Endodermal cell (in vitro differentiated cells): ENCODE measurements at regions not wholly inside any gene's neighbourhood (a gene's known extent, or its start where the extent isn't known, plus 50 kb on each side); places are given as distances from the start of the nearest gene placed in this dataset.

Experiments
- DNase-seq: peaks from one replicate; pipeline ENCODE4 v3.0.0-alpha.2; 2017
- H3K27ac ChIP-seq: 2 replicates; pipeline ENCODE4 v1.5.1; 2013; ENCODE audit warnings: mild to moderate bottlenecking, low read depth, low read length, moderate library complexity
- H3K27me3 ChIP-seq: 2 replicates; pipeline ENCODE4 v1.6.1; 2013; ENCODE audit warnings: mild to moderate bottlenecking, low read length, moderate library complexity; ENCODE audit not compliant: insufficient read depth, control insufficient read depth, poor library complexity, severe bottlenecking
- H3K36me3 ChIP-seq: 2 replicates; pipeline ENCODE4 v1.7.0; 2013; ENCODE audit warnings: mild to moderate bottlenecking, low read length, moderate library complexity; ENCODE audit not compliant: control insufficient read depth, insufficient read depth
- H3K4me1 ChIP-seq: one replicate; pipeline ENCODE4 v1.7.0; 2013; ENCODE audit warnings: low read length; ENCODE audit not compliant: control insufficient read depth, insufficient read depth
- H3K4me3 ChIP-seq: 2 replicates; pipeline ENCODE4 v1.5.1; 2013; ENCODE audit warnings: mild to moderate bottlenecking, low read length, moderate library complexity
- H3K9ac ChIP-seq: 2 replicates; pipeline ENCODE4 v1.6.1; 2013; ENCODE audit warnings: mild to moderate bottlenecking, low read length, moderate library complexity; ENCODE audit not compliant: poor library complexity, severe bottlenecking; ENCODE audit errors: extremely low read depth
- H3K9me3 ChIP-seq: 2 replicates; pipeline ENCODE4 v1.6.1; 2013; ENCODE audit warnings: mild to moderate bottlenecking, low read length, moderate library complexity; ENCODE audit not compliant: control insufficient read depth
- H3K27ac Mint-ChIP-seq: 2 replicates; pipeline ENCODE4 v1.8.0; 2020; ENCODE audit warnings: mixed read lengths
- H3K27me3 Mint-ChIP-seq: 2 replicates; pipeline ENCODE4 v1.8.0; 2021; ENCODE audit warnings: mild to moderate bottlenecking, mixed read lengths; ENCODE audit not compliant: insufficient read depth
- H3K36me3 Mint-ChIP-seq: 2 replicates; pipeline ENCODE4 v1.8.0; 2020; ENCODE audit warnings: low read depth, mixed read lengths
- H3K4me1 Mint-ChIP-seq: 2 replicates; pipeline ENCODE4 v1.8.0; 2020; ENCODE audit warnings: mixed read lengths
- H3K4me3 Mint-ChIP-seq: 2 replicates; pipeline ENCODE4 v1.8.0; 2020; ENCODE audit warnings: mild to moderate bottlenecking, moderate library complexity, mixed read lengths
- H3K9me3 Mint-ChIP-seq: 2 replicates; pipeline ENCODE4 v1.8.0; 2020; ENCODE audit warnings: mild to moderate bottlenecking, mixed read lengths
- WGBS, 2 experiments: methylation state at CpG; one replicate each; pipeline versions ENCODE4 v1.1.5 to v1.1.7; 2013; ENCODE audit warnings: missing lambda C conversion rate in 2 of 2, mixed read lengths in 1 of 2; ENCODE audit not compliant: insufficient coverage in 1 of 2, insufficient read length in 1 of 2; 5-methylcytosine and 5-hydroxymethylcytosine counted together
- TF ChIP-seq, protein P1 (sequence below): fragments of 200-600 bp; sonication (generic); conservative IDR thresholded peaks from 2 replicates; pipeline ENCODE4 v1.5.0; 2021; ENCODE audit warnings: antibody characterized with exemption, mild to moderate bottlenecking

DNA sequence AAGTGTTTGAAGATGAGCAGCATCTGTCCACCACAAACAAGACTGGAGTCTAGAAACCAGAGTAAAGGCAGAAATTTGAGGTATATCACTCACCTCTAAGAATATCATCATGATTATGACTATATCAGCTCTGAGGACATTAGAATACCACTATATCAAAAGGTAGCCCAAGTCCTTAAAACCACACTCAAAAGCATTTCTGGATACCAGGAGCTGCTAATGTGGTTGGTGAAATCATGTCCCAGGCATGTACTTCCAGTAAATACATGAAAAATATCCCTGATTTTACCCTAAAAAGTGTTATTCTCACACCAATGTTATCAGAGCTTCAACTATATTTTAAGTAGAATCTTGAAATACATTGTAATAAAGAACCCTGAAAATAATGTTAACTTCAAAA lies 136.3 kb upstream of the SMAD1 start:
- H3K9me3 Mint-ChIP-seq, result no peaks in the 10 kb centered on the region
- H3K27ac ChIP-seq, result no peak overlapping the region
- H3K9ac ChIP-seq, result no peak overlapping the region
- no peak overlapping the region for H3K27ac Mint-ChIP-seq
- H3K36me3 Mint-ChIP-seq, result no peaks in the 10 kb centered on the region
- H3K4me1 Mint-ChIP-seq, result peaks cover 10% of the 10 kb centered on the region
- H3K36me3 ChIP-seq, result no peaks in the 10 kb centered on the region
- peaks cover 2% of the 10 kb centered on the region for H3K27me3 Mint-ChIP-seq
- peaks cover 11% of the 10 kb centered on the region for H3K4me1 ChIP-seq
- no peaks in the 10 kb centered on the region for H3K9me3 ChIP-seq
- no peak overlapping the region for H3K4me3 ChIP-seq
- DNase-seq, result no peak
- TF ChIP-seq, protein P1, sequence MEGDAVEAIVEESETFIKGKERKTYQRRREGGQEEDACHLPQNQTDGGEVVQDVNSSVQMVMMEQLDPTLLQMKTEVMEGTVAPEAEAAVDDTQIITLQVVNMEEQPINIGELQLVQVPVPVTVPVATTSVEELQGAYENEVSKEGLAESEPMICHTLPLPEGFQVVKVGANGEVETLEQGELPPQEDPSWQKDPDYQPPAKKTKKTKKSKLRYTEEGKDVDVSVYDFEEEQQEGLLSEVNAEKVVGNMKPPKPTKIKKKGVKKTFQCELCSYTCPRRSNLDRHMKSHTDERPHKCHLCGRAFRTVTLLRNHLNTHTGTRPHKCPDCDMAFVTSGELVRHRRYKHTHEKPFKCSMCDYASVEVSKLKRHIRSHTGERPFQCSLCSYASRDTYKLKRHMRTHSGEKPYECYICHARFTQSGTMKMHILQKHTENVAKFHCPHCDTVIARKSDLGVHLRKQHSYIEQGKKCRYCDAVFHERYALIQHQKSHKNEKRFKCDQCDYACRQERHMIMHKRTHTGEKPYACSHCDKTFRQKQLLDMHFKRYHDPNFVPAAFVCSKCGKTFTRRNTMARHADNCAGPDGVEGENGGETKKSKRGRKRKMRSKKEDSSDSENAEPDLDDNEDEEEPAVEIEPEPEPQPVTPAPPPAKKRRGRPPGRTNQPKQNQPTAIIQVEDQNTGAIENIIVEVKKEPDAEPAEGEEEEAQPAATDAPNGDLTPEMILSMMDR, result no peak
- H3K4me3 Mint-ChIP-seq, result no peak overlapping the region
- H3K27me3 ChIP-seq, result no peaks in the 10 kb centered on the region

DNA sequence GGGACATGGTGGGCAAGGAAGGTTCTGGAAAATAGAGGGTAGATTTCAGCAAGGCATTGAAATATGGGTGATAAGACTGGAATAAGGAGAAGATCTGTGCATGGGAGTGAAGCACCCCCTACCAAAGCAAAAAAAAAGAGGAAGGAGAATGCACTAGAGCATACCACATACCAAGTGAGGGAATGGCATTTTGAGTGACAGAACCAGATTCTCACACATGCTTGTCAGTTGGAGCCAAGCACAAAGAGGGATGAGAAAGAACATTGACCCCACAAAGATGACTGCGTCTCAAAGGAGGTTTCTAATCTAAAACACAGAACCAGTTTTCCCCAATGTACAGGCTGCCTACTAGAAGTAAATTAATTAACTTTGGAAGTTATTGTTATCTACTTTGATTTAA lies 140.3 kb upstream of the SMAD1 start:
- Mint-ChIP-seq H3K9me3 (no peaks in the 10 kb centered on the region), H3K4me3 (no peak overlapping the region), H3K27me3 (no peaks in the 10 kb centered on the region), H3K4me1 (peaks cover 10% of the 10 kb centered on the region), H3K36me3 (no peaks in the 10 kb centered on the region), H3K27ac (no peak overlapping the region)
- 100% methylated on average over 1 of the region's 1 CpG; no CpG with 5 or more reads in 1 of the 2 experiments for WGBS, 2 experiments
- H3K9me3 ChIP-seq, result no peaks in the 10 kb centered on the region
- H3K36me3 ChIP-seq, result no peaks in the 10 kb centered on the region
- DNase-seq, result no peak
- no peak overlapping the region for H3K27ac ChIP-seq
- H3K27me3 ChIP-seq, result no peaks in the 10 kb centered on the region
- H3K4me3 ChIP-seq, result no peak overlapping the region
- H3K9ac ChIP-seq, result no peak overlapping the region
- H3K4me1 ChIP-seq, result peaks cover 14% of the 10 kb centered on the region
- TF ChIP-seq, protein P1, result no peak

DNA sequence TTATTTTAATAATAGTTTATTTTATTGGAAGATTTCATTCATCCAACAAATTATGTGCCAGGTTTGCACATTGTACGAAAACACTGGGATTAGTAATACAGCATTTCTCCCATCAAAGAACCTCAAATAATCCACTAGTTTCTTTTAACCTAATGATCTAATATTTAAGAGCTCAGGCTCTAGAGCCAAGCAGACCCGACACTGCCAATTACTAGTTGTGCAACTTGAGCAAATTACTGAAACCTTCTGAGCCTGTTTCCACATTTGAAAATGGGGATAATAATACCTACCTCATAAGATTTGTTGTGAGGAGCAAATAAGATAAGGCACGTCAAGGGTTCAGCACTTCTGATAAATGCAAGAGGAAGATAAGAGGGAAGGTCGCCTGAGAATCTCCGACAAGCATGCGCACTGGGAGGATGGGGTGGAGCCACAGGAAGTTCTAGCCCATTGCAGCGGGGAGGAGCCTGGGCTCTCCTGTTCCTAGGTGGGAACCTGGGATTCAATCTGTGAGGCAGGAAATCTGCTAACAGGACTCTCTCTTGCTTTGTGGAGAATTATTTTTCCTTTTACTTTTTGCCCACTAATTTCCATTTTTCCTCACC lies 141.5 kb upstream of the SMAD1 start:
- Mint-ChIP-seq H3K27me3 (no peaks in the 10 kb centered on the region), H3K9me3 (no peaks in the 10 kb centered on the region), H3K4me1 (peaks cover 10% of the 10 kb centered on the region), H3K27ac (no peak overlapping the region), H3K4me3 (no peak overlapping the region), H3K36me3 (no peaks in the 10 kb centered on the region)
- Histone ChIP-seq H3K9me3 (no peaks in the 10 kb centered on the region), H3K27ac (no peak overlapping the region), H3K36me3 (no peaks in the 10 kb centered on the region), H3K27me3 (no peaks in the 10 kb centered on the region), H3K4me3 (no peak overlapping the region), H3K4me1 (peaks cover 14% of the 10 kb centered on the region), H3K9ac (no peak overlapping the region)
- WGBS, 2 experiments, result 86 to 89% methylated on average over 4 to 7 of the region's 7 CpGs
- TF ChIP-seq, protein P1, result no peak
- DNase-seq, result peak; percentile 72
